H1 (cell line): ENCODE measurements at regions not wholly inside any gene's neighbourhood (a gene's known extent, or its start where the extent isn't known, plus 50 kb on each side); places are given as distances from the start of the nearest gene placed in this dataset.

Source experiments
- CTCF ChIA-PET: fragments of 300-600 bp; sonication (Branson Sonifier 250); formaldehyde crosslinking; loops from one replicate; lab custom pipeline; 2021; ENCODE audit not compliant: partially characterized antibody; lab: Charles Lee
- POLR2A ChIA-PET: fragments of 300-600 bp; sonication (Branson Sonifier 250); formaldehyde crosslinking; loops from one replicate; lab custom pipeline; 2021; ENCODE audit warnings: inconsistent platforms; ENCODE audit not compliant: partially characterized antibody; lab: Charles Lee
- DNase-seq, 2 experiments: peaks; one replicate each; pipeline versions ENCODE4 v3.0.0 to v3.0.0-alpha.2; 2010 to 2022; ENCODE audit warnings: low spot score in 2 of 2, low read depth in 1 of 2, mixed read lengths in 1 of 2
- FAIRE-seq: peaks from 2 replicates; lab custom pipeline; 2011; peaks lifted over from hg19 to GRCh38; lab: Jason Lieb, UNC
- H2AFZ ChIP-seq: 2 replicates; pipeline ENCODE4 v1.8.1; 2012; ENCODE audit warnings: low read length, inconsistent platforms
- H2AK5ac ChIP-seq: 2 replicates; pipeline ENCODE4 v1.6.1; 2013; ENCODE audit warnings: low read depth, low read length
- H2BK120ac ChIP-seq: replicated peaks from 2 replicates; pipeline ENCODE3; 2013; ENCODE audit warnings: low read depth, low read length, inconsistent platforms
- H2BK12ac ChIP-seq: 2 replicates; pipeline ENCODE4 v1.6.1; 2013; ENCODE audit warnings: low read depth, low read length
- H2BK15ac ChIP-seq: 2 replicates; pipeline ENCODE4 v1.6.1; 2013; ENCODE audit warnings: low read length
- H2BK20ac ChIP-seq: 2 replicates; pipeline ENCODE4 v1.6.1; 2013; ENCODE audit warnings: low read length
- H2BK5ac ChIP-seq: 2 replicates; pipeline ENCODE4 v1.6.1; 2013; ENCODE audit warnings: low read depth, low read length
- H3K14ac ChIP-seq: 2 replicates; pipeline ENCODE4 v1.6.1; 2013; ENCODE audit warnings: inconsistent platforms; ENCODE audit not compliant: insufficient read length
- H3K18ac ChIP-seq: 2 replicates; pipeline ENCODE4 v1.6.1; 2013; ENCODE audit warnings: low read length; ENCODE audit errors: extremely low read depth
- H3K23ac ChIP-seq: 2 replicates; pipeline ENCODE4 v1.6.1; 2013; ENCODE audit warnings: inconsistent platforms; ENCODE audit not compliant: insufficient read length
- H3K23me2 ChIP-seq: 2 replicates; pipeline ENCODE4 v1.6.1; 2013; ENCODE audit warnings: low read depth, low read length
- H3K27ac ChIP-seq: 2 replicates; pipeline ENCODE4 v1.6.1; 2011; ENCODE audit warnings: low read depth, low read length, inconsistent platforms
- H3K27me3 ChIP-seq, 4 experiments: replicated peaks in 1 of 4; 1 replicate in 1 of 4; 2 replicates in 3 of 4; pipeline versions ENCODE4 v1.6.1 to v1.8.1; 2011 to 2013; ENCODE audit warnings: low read length in 3 of 4, mild to moderate bottlenecking in 3 of 4, inconsistent platforms in 2 of 4, mixed read lengths in 2 of 4, moderate library complexity in 1 of 4; ENCODE audit not compliant: control insufficient read depth in 3 of 4, insufficient read depth in 3 of 4; ENCODE audit errors: extremely low read depth in 1 of 4
- H3K36me3 ChIP-seq, 4 experiments: 2 replicates each; pipeline versions ENCODE4 v1.6.1 to v1.8.1; 2011 to 2013; ENCODE audit warnings: mild to moderate bottlenecking in 4 of 4, low read length in 3 of 4, moderate library complexity in 2 of 4, control low read depth in 1 of 4, inconsistent platforms in 1 of 4; ENCODE audit not compliant: insufficient read depth in 4 of 4, control insufficient read depth in 2 of 4
- H3K4ac ChIP-seq: replicated peaks from 2 replicates; pipeline ENCODE3; 2013; ENCODE audit warnings: low read length, low read depth, mixed read lengths, inconsistent platforms; ENCODE audit not compliant: insufficient read length
- H3K4me1 ChIP-seq, 4 experiments: replicated peaks in 1 of 4; 1 replicate in 1 of 4; 2 replicates in 3 of 4; pipeline versions ENCODE4 v1.6.1 to v1.8.1; 2011 to 2013; ENCODE audit warnings: low read length in 3 of 4, inconsistent platforms in 2 of 4, mixed read lengths in 1 of 4; ENCODE audit not compliant: insufficient read depth in 4 of 4, control insufficient read depth in 3 of 4
- H3K4me2 ChIP-seq, 2 experiments: 2 replicates each; pipeline versions ENCODE4 v1.6.1 to v1.8.1; 2011 to 2013; ENCODE audit warnings: low read depth in 2 of 2, low read length in 2 of 2, control low read depth in 1 of 2, inconsistent platforms in 1 of 2, mild to moderate bottlenecking in 1 of 2; ENCODE audit not compliant: insufficient read depth in 1 of 2
- H3K4me3 ChIP-seq, 4 experiments: fragments of 200-600, 300-600 bp in 1 of 4; sonication (generic), shearing (Covaris generic), sonication (Bioruptor Twin) in 1 of 4; 2 replicates each; pipeline versions ENCODE4 v1.5.1 to v1.8.1; 2011 to 2016; ENCODE audit warnings: low read length in 4 of 4, low read depth in 3 of 4, control low read depth in 2 of 4, inconsistent platforms in 2 of 4, mild to moderate bottlenecking in 2 of 4, mixed read lengths in 1 of 4, moderate library complexity in 1 of 4; ENCODE audit not compliant: insufficient read depth in 2 of 4; ENCODE audit errors: extremely low read depth in 1 of 4
- H3K56ac ChIP-seq: replicated peaks from 2 replicates; pipeline ENCODE3; 2013; ENCODE audit warnings: low read depth, mild to moderate bottlenecking, mixed read lengths, low read length, inconsistent platforms; ENCODE audit not compliant: insufficient read length
- H3K79me1 ChIP-seq: 2 replicates; pipeline ENCODE4 v1.6.1; 2013; ENCODE audit warnings: low read depth, low read length, control low read depth
- H3K79me2 ChIP-seq, 2 experiments: 2 replicates each; pipeline versions ENCODE4 v1.6.1 to v1.8.1; 2012 to 2013; ENCODE audit warnings: low read length in 2 of 2, mild to moderate bottlenecking in 2 of 2, inconsistent platforms in 1 of 2; ENCODE audit not compliant: insufficient read depth in 2 of 2, control insufficient read depth in 1 of 2
- H3K9ac ChIP-seq, 4 experiments: replicated peaks in 1 of 4; 1 replicate in 1 of 4; 2 replicates in 3 of 4; pipeline versions ENCODE4 v1.6.1 to v1.8.1; 2011 to 2013; ENCODE audit warnings: low read depth in 3 of 4, low read length in 3 of 4, control low read depth in 2 of 4, mild to moderate bottlenecking in 2 of 4, moderate library complexity in 2 of 4, inconsistent platforms in 1 of 4; ENCODE audit errors: extremely low read depth in 1 of 4
- H3K9me3 ChIP-seq, 2 experiments: 2 replicates each; pipeline versions ENCODE4 v1.6.1 to v1.8.1; 2012 to 2013; ENCODE audit warnings: mild to moderate bottlenecking in 2 of 2, moderate library complexity in 2 of 2, control low read depth in 1 of 2, inconsistent platforms in 1 of 2, low read depth in 1 of 2, low read length in 1 of 2, mixed read lengths in 1 of 2; ENCODE audit not compliant: insufficient read depth in 2 of 2
- H4K20me1 ChIP-seq, 2 experiments: replicated peaks in 1 of 2; 2 replicates each; pipeline versions ENCODE3 to v1.8.1; 2011 to 2013; ENCODE audit warnings: inconsistent platforms in 2 of 2, low read length in 2 of 2, mild to moderate bottlenecking in 1 of 2; ENCODE audit not compliant: insufficient read depth in 2 of 2, control insufficient read depth in 1 of 2
- H4K5ac ChIP-seq: 2 replicates; pipeline ENCODE4 v1.6.1; 2013; ENCODE audit warnings: low read length, low read depth, mixed read lengths, inconsistent platforms; ENCODE audit not compliant: insufficient read length
- H4K8ac ChIP-seq: 2 replicates; pipeline ENCODE4 v1.8.0; 2013; ENCODE audit warnings: mild to moderate bottlenecking, moderate library complexity, low read length, inconsistent platforms; ENCODE audit not compliant: insufficient read depth; ENCODE audit errors: extremely low read depth
- H4K91ac ChIP-seq: replicated peaks from 2 replicates; pipeline ENCODE3; 2013; ENCODE audit warnings: low read length, mixed read lengths, inconsistent platforms; ENCODE audit not compliant: insufficient read length
- CTCF ChIP-seq, 3 experiments: IDR thresholded peaks; 1 replicate in 2 of 3; 2 replicates in 1 of 3; pipeline versions ENCODE4 v1.5.1 to v1.6.1; 2011; ENCODE audit warnings: low read length in 3 of 3, mild to moderate bottlenecking in 3 of 3, inconsistent platforms in 2 of 3, low read depth in 1 of 3, moderate library complexity in 1 of 3; ENCODE audit not compliant: insufficient read depth in 1 of 3; ENCODE audit errors: control extremely low read depth in 1 of 3
- MAX ChIP-seq: IDR thresholded peaks from 2 replicates; pipeline ENCODE4 v1.6.1; 2012; ENCODE audit warnings: inconsistent platforms
- WGBS, 2 experiments: shearing (Covaris generic) in 1 of 2; methylation state at CpG; one replicate each; pipeline versions ENCODE4 v1.1.6 to v1.1.7; 2013 to 2015; ENCODE audit warnings: low lambda C conversion rate in 2 of 2, mixed read lengths in 2 of 2, inconsistent platforms in 1 of 2, low coverage in 1 of 2, missing lambda C conversion rate in 1 of 2; ENCODE audit not compliant: insufficient replicate concordance in 2 of 2, insufficient coverage in 1 of 2, insufficient read length in 1 of 2; ENCODE audit errors: extremely low coverage in 1 of 2, missing lambda C conversion rate in 1 of 2; 5-methylcytosine and 5-hydroxymethylcytosine counted together

GRCh38 chr2:220899492-220899891, 672.6 kb downstream of the EPHA4 start:
- FAIRE-seq (no peak), DNase-seq (no peak)
- H3K9me3 ChIP-seq = no peaks in the 10 kb centered on the region
- no peak overlapping the region for H4K8ac ChIP-seq
- H4K91ac ChIP-seq = no peak overlapping the region
- H3K79me1 ChIP-seq = no peaks in the 10 kb centered on the region
- H2BK15ac ChIP-seq = no peak overlapping the region
- no peak overlapping the region for H2BK20ac ChIP-seq
- no peak overlapping the region for H2BK5ac ChIP-seq
- no peak overlapping the region for H2AK5ac ChIP-seq
- no peak overlapping the region for H3K27ac ChIP-seq
- TF ChIP-seq MAX (no peak), CTCF (IDR thresholded peaks at IDR 0.05; ENCODE audit: control extremely low read depth in 1 of 3, insufficient read depth in 1 of 3, low read depth in 1 of 3, low read length in 3 of 3) (no peak)
- no peaks in the 10 kb centered on the region for H4K20me1 ChIP-seq
- H3K56ac ChIP-seq = no peak overlapping the region
- no peak overlapping the region for H2BK120ac ChIP-seq
- H3K9ac ChIP-seq = no peak overlapping the region
- H2AFZ ChIP-seq = no peak overlapping the region
- no peaks in the 10 kb centered on the region for H3K23me2 ChIP-seq
- H3K36me3 ChIP-seq = no peaks in the 10 kb centered on the region
- H4K5ac ChIP-seq = no peak overlapping the region
- ChIA-PET CTCF (no interaction called here), POLR2A (no interaction called here)
- no peaks in the 10 kb centered on the region for H3K79me2 ChIP-seq
- H3K23ac ChIP-seq = no peak overlapping the region
- no peak overlapping the region for H3K14ac ChIP-seq
- no peak overlapping the region for H2BK12ac ChIP-seq
- no peak overlapping the region for H3K4me2 ChIP-seq
- no peak overlapping the region for H3K18ac ChIP-seq
- no peak overlapping the region for H3K4ac ChIP-seq
- peaks cover 0 to 5% (median 2%) of the 10 kb centered on the region in 4 experiments; a peak in 2 of 7 replicates for H3K4me1 ChIP-seq
- WGBS, 2 experiments = 87% methylated on average over 1 of the region's 1 CpG; no CpG with 5 or more reads in 1 of the 2 experiments
- H3K4me3 ChIP-seq = no peak overlapping the region
- H3K27me3 ChIP-seq = no peaks in the 10 kb centered on the region
